Cerebellar nuclear complex (tissue), 1 donor: ENCODE measurements at regions not wholly inside any gene's neighbourhood (a gene's known extent, or its start where the extent isn't known, plus 50 kb on each side); places are given as distances from the start of the nearest gene placed in this dataset.

Experiments used
- DNase-seq, 2 experiments: peaks; one replicate each; lab custom pipeline; 2025; lab: John Stamatoyannopoulos, UW

- no peak for DNase-seq
Observed at GRCh38 chr13:72112216-72112615, 245.2 kb upstream of the DACH1 start.

- no peak for DNase-seq
Observed at GRCh38 chr13:72109863-72110262, 242.9 kb upstream of the DACH1 start.

GRCh38 chr13:72104656-72105180 is 237.7 kb upstream of the DACH1 start:
- no peak for DNase-seq

GRCh38 chr13:72101768-72102400 is 234.9 kb upstream of the DACH1 start:
- DNase-seq, result no peak

GRCh38 chr13:72100339-72100738 is 233.3 kb upstream of the DACH1 start:
- no peak for DNase-seq

GRCh38 chr13:72097568-72097967 is 230.6 kb upstream of the DACH1 start:
- no peak for DNase-seq

- DNase-seq, result no peak
Observed at GRCh38 chr13:72093262-72093661, 226.3 kb upstream of the DACH1 start.

GRCh38 chr13:72074663-72075062 is 207.7 kb upstream of the DACH1 start:
- no peak for DNase-seq

- DNase-seq, result no peak
Observed at GRCh38 chr13:72072261-72072660, 205.3 kb upstream of the DACH1 start.

- no peak for DNase-seq
Observed at GRCh38 chr13:72071713-72072112, 204.7 kb upstream of the DACH1 start.

GRCh38 chr13:72062566-72062965 is 195.6 kb upstream of the DACH1 start:
- no peak for DNase-seq

GRCh38 chr13:72061613-72062012 is 194.6 kb upstream of the DACH1 start:
- no peak for DNase-seq

- no peak for DNase-seq
Observed at GRCh38 chr13:72050251-72050650, 183.2 kb upstream of the DACH1 start.

GRCh38 chr13:72043366-72043765 is 176.4 kb upstream of the DACH1 start:
- DNase-seq, result peak in 1 of 2 experiments; percentile 17

GRCh38 chr13:72041165-72041564 is 174.2 kb upstream of the DACH1 start:
- no peak for DNase-seq

GRCh38 chr13:72039126-72039525 is 172.1 kb upstream of the DACH1 start:
- DNase-seq, result no peak

GRCh38 chr13:72029981-72030380 is 163.0 kb upstream of the DACH1 start:
- no peak for DNase-seq

- no peak for DNase-seq
Observed at GRCh38 chr13:72025836-72026235, 158.8 kb upstream of the DACH1 start.

GRCh38 chr13:72023895-72024294 is 156.9 kb upstream of the DACH1 start:
- DNase-seq, result no peak

- DNase-seq, result no peak
Observed at GRCh38 chr13:72005455-72005854, 138.5 kb upstream of the DACH1 start.

GRCh38 chr13:72004784-72005374 is 137.9 kb upstream of the DACH1 start:
- no peak for DNase-seq

GRCh38 chr13:72004246-72004645 is 137.2 kb upstream of the DACH1 start:
- DNase-seq, result no peak

GRCh38 chr13:71998223-71998622 is 131.2 kb upstream of the DACH1 start:
- DNase-seq, result no peak

GRCh38 chr13:71979616-71980015 is 112.6 kb upstream of the DACH1 start:
- no peak for DNase-seq
